Ramos (cell line): ENCODE measurements at regions not wholly inside any gene's neighbourhood (a gene's known extent, or its start where the extent isn't known, plus 50 kb on each side); places are given as distances from the start of the nearest gene placed in this dataset.
"Not testable (repeated sequence)": the region's sequence is repeated elsewhere in the genome, so short reads cannot be mapped to it uniquely, and the experiment has no call there.

Source experiments
- in situ Hi-C: fragments of 300-500 bp; cut with MboI; formaldehyde crosslinking; loops from one replicate; pipeline ENCODE4 v1.14.3; 2022; ENCODE audit warnings: low sequenced_read_pairs; ENCODE audit not compliant: unreplicated experiment

- in situ Hi-C loops, result no loop called here
These were observed 253.9 kb downstream of the AHR start for GRCh38 chr7:17552373-17552772.

- in situ Hi-C loops, result no loop called here
These were observed 254.5 kb downstream of the AHR start for GRCh38 chr7:17552952-17553351.

- in situ Hi-C loops, result no loop called here
These were observed 256.0 kb downstream of the AHR start for GRCh38 chr7:17554341-17555015.

- in situ Hi-C loops, result no loop called here
These were observed 257.9 kb downstream of the AHR start for GRCh38 chr7:17556247-17556956.

- in situ Hi-C loops, result no loop called here
These were observed 258.8 kb downstream of the AHR start for GRCh38 chr7:17557251-17557671.

GRCh38 chr7:17558135-17558534 lies 259.7 kb downstream of the AHR start:
- in situ Hi-C loops, result no loop called here

GRCh38 chr7:17558558-17559332 lies 260.3 kb downstream of the AHR start:
- in situ Hi-C loops, result no loop called here

GRCh38 chr7:17559388-17559787 lies 260.9 kb downstream of the AHR start:
- in situ Hi-C loops, result no loop called here

- in situ Hi-C loops, result no loop called here
These were observed 262.1 kb downstream of the AHR start for GRCh38 chr7:17560516-17560915.

- in situ Hi-C loops, result no loop called here
These were observed 262.5 kb downstream of the AHR start for GRCh38 chr7:17560966-17561365.

- in situ Hi-C loops, result no loop called here
These were observed 266.3 kb downstream of the AHR start for GRCh38 chr7:17564678-17565212.

- in situ Hi-C loops, result no loop called here
These were observed 281.7 kb downstream of the AHR start for GRCh38 chr7:17580141-17580540.

GRCh38 chr7:17580856-17581255 lies 282.4 kb downstream of the AHR start:
- in situ Hi-C loops, result no loop called here

GRCh38 chr7:17581301-17581700 lies 282.8 kb downstream of the AHR start:
- in situ Hi-C loops, result no loop called here

GRCh38 chr7:17582696-17583095 lies 284.2 kb downstream of the AHR start:
- in situ Hi-C loops, result not testable (repeated sequence)

- in situ Hi-C loops, result no loop called here
These were observed 285.3 kb downstream of the AHR start for GRCh38 chr7:17583786-17584185.

- in situ Hi-C loops, result no loop called here
These were observed 286.4 kb downstream of the AHR start for GRCh38 chr7:17584822-17585221.

- in situ Hi-C loops, result no loop called here
These were observed 288.3 kb downstream of the AHR start for GRCh38 chr7:17586711-17587110.

- in situ Hi-C loops, result no loop called here
These were observed 290.3 kb downstream of the AHR start for GRCh38 chr7:17588730-17589129.

- in situ Hi-C loops, result no loop called here
These were observed 291.2 kb downstream of the AHR start for GRCh38 chr7:17589671-17590070.

- in situ Hi-C loops, result no loop called here
These were observed 291.8 kb downstream of the AHR start for GRCh38 chr7:17590221-17590620.
